Keratinocyte (primary cell): ENCODE measurements at regions not wholly inside any gene's neighbourhood (a gene's known extent, or its start where the extent isn't known, plus 50 kb on each side); places are given as distances from the start of the nearest gene placed in this dataset.

Experiments used
- DNase-seq: peaks from one replicate; pipeline ENCODE4 v3.0.0-alpha.2; 2011; ENCODE audit warnings: low read depth, missing footprints, low spot score
- FAIRE-seq: peaks from 2 replicates; lab custom pipeline; 2011; peaks lifted over from hg19 to GRCh38; lab: Jason Lieb, UNC
- H2AFZ ChIP-seq: 2 replicates; pipeline ENCODE4 v1.6.0; 2012; ENCODE audit warnings: low read length, control low read depth, inconsistent platforms; ENCODE audit not compliant: control insufficient read depth
- H3K27ac ChIP-seq: 2 replicates; pipeline ENCODE4 v1.5.1; 2011; ENCODE audit warnings: low read length; ENCODE audit not compliant: control insufficient read depth, insufficient read depth
- H3K27me3 ChIP-seq: 3 replicates; pipeline ENCODE4 v1.6.0; 2011; ENCODE audit warnings: low read length; ENCODE audit not compliant: control insufficient read depth, insufficient read depth; ENCODE audit errors: extremely low read depth
- H3K36me3 ChIP-seq, 2 experiments: 2 replicates in 1 of 2; 3 replicates in 1 of 2; pipeline ENCODE4 v1.5.1; 2011; ENCODE audit warnings: low read length in 2 of 2, mild to moderate bottlenecking in 1 of 2; ENCODE audit not compliant: control insufficient read depth in 2 of 2, insufficient read depth in 2 of 2; ENCODE audit errors: extremely low read depth in 1 of 2
- H3K4me1 ChIP-seq: 3 replicates; pipeline ENCODE4 v1.5.1; 2011; ENCODE audit warnings: low read length; ENCODE audit not compliant: control insufficient read depth, insufficient read depth; ENCODE audit errors: extremely low read depth
- H3K4me2 ChIP-seq: 3 replicates; pipeline ENCODE4 v1.6.0; 2011; ENCODE audit warnings: low read depth, low read length; ENCODE audit not compliant: control insufficient read depth, insufficient read depth; ENCODE audit errors: extremely low read depth
- H3K4me3 ChIP-seq, 3 experiments: fragments of 200-600 bp in 1 of 3; sonication (generic) in 1 of 3; 2 replicates in 2 of 3; 3 replicates in 1 of 3; pipeline ENCODE4 v1.5.1; 2011 to 2016; ENCODE audit warnings: low read length in 3 of 3, mild to moderate bottlenecking in 3 of 3, control low read depth in 2 of 3, inconsistent platforms in 1 of 3, low read depth in 1 of 3, mixed read lengths in 1 of 3, mixed run types in 1 of 3, moderate library complexity in 1 of 3; ENCODE audit not compliant: control insufficient read depth in 2 of 3, insufficient read depth in 2 of 3; ENCODE audit errors: extremely low read depth in 1 of 3
- H3K79me2 ChIP-seq: 2 replicates; pipeline ENCODE4 v1.6.0; 2012; ENCODE audit warnings: low read length; ENCODE audit not compliant: control insufficient read depth, insufficient read depth
- H3K9ac ChIP-seq: 3 replicates; pipeline ENCODE4 v1.6.0; 2011; ENCODE audit warnings: low read length; ENCODE audit not compliant: control insufficient read depth, insufficient read depth; ENCODE audit errors: extremely low read depth
- H3K9me1 ChIP-seq: 3 replicates; pipeline ENCODE4 v1.6.0; 2011; ENCODE audit warnings: low read length; ENCODE audit not compliant: control insufficient read depth, insufficient read depth; ENCODE audit errors: extremely low read depth
- H3K9me3 ChIP-seq: 2 replicates; pipeline ENCODE4 v1.5.1; 2012; ENCODE audit warnings: low read depth, low read length; ENCODE audit not compliant: control insufficient read depth
- H4K20me1 ChIP-seq: 3 replicates; pipeline ENCODE4 v1.6.0; 2011; ENCODE audit warnings: low read length; ENCODE audit not compliant: control insufficient read depth, insufficient read depth; ENCODE audit errors: extremely low read depth
- EZH2 ChIP-seq: IDR thresholded peaks from one replicate; pipeline ENCODE4 v1.6.1; 2012; ENCODE audit warnings: inconsistent platforms, mild to moderate bottlenecking, low read length, moderate library complexity
- dilution Hi-C: fragments of 300-500 bp; cut with MboI; formaldehyde crosslinking; loops from one replicate; pipeline ENCODE4 v1.7.0; 2020; ENCODE audit warnings: low sequenced_read_pairs; ENCODE audit not compliant: extremely low pct_ligation_motif_present
- TF ChIP-seq, protein P1 (sequence below), 3 experiments: IDR thresholded peaks in 1 of 3; conservative IDR thresholded peaks in 1 of 3; optimal IDR thresholded peaks in 1 of 3; 2 replicates in 2 of 3; 3 replicates in 1 of 3; pipeline versions ENCODE3 to v1.5.1; 2011; ENCODE audit warnings: low read length in 3 of 3, mild to moderate bottlenecking in 3 of 3, moderate library complexity in 2 of 3, control low read depth in 1 of 3, inconsistent platforms in 1 of 3; ENCODE audit not compliant: insufficient read depth in 2 of 3; ENCODE audit errors: extremely low read depth in 1 of 3

DNA sequence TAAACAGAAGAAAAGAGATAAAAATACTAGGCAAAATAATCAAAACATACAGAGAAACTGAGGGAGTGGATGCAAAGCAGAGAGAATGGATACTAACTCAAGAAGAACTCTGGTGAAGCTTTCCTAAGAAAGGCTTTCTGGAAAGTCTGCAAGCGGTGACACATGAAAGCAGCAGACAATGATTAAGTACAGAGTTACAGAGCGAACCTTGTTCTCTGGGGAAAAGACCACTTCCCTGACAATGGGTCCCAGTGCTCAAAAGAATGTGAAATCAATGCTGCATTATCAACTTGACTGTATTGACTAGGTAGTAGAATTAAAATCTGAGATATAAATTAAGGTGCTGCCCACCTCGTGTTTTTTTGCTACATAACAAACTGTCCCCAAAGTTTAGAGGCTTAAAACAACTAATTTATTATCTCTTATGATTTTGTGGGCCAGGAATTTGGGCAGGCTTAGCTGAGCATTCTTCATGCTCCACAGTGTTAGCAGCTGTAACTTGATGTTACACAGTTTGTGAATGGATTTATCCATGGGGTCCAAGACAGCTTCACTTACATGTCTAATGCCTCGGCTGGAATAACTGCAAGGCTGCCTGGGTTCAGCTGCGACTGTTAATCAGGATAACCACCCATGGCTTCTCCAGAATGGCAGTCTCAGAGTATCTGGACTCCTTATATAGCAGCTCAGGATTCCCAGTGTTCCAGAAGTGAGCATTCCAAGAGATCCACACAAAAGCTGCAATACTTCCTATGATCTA, 106.9 kb upstream of the INPP4B start:
- FAIRE-seq (no peak), DNase-seq (no peak)
- Histone ChIP-seq H4K20me1 (no peaks in the 10 kb centered on the region), H2AFZ (no peak overlapping the region), H3K36me3 (no peaks in the 10 kb centered on the region), H3K9me1 (no peaks in the 10 kb centered on the region), H3K4me3 (no peak overlapping the region), H3K79me2 (no peaks in the 10 kb centered on the region), H3K9me3 (no peaks in the 10 kb centered on the region), H3K27me3 (no peaks in the 10 kb centered on the region), H3K9ac (no peak overlapping the region), H3K4me2 (no peak overlapping the region), H3K27ac (no peak overlapping the region), H3K4me1 (no peaks in the 10 kb centered on the region)
- no peak for TF ChIP-seq EZH2
- TF ChIP-seq, protein P1, sequence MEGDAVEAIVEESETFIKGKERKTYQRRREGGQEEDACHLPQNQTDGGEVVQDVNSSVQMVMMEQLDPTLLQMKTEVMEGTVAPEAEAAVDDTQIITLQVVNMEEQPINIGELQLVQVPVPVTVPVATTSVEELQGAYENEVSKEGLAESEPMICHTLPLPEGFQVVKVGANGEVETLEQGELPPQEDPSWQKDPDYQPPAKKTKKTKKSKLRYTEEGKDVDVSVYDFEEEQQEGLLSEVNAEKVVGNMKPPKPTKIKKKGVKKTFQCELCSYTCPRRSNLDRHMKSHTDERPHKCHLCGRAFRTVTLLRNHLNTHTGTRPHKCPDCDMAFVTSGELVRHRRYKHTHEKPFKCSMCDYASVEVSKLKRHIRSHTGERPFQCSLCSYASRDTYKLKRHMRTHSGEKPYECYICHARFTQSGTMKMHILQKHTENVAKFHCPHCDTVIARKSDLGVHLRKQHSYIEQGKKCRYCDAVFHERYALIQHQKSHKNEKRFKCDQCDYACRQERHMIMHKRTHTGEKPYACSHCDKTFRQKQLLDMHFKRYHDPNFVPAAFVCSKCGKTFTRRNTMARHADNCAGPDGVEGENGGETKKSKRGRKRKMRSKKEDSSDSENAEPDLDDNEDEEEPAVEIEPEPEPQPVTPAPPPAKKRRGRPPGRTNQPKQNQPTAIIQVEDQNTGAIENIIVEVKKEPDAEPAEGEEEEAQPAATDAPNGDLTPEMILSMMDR (optimal IDR thresholded peaks at IDR 0.05 in 1 of 3, IDR thresholded peaks at IDR 0.05 in 1 of 3, conservative IDR thresholded peaks at IDR 0.05 in 1 of 3; ENCODE audit: extremely low read depth in 1 of 3, insufficient read depth in 2 of 3, low read length in 3 of 3), result no peak
- dilution Hi-C loops, result no loop called here

DNA sequence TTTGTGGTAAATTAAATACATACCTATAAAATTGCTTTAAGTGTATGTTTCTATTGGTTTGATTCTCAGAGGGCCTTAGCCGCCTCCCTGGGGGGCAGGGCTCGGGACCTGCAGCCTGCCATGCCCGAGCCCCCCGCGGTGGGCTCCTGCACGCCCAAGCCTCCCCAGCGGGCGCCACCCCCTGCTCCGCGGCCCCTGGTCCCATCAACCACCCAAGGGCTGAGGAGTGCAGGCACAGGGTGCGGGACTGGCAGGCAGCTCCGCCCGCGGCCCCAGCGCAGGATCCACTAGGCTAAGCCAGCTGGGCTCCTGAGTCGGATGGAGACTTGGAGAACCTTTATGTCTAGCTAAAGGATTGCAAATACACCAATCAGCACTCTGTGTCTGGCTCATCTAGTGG, 108.3 kb upstream of the INPP4B start:
- H3K27ac ChIP-seq, result no peak overlapping the region
- H3K4me1 ChIP-seq, result no peaks in the 10 kb centered on the region
- H3K36me3 ChIP-seq, result no peaks in the 10 kb centered on the region
- no peak overlapping the region for H3K4me2 ChIP-seq
- H3K27me3 ChIP-seq, result no peaks in the 10 kb centered on the region
- FAIRE-seq (no peak), DNase-seq (no peak)
- no peak overlapping the region for H2AFZ ChIP-seq
- H4K20me1 ChIP-seq, result no peaks in the 10 kb centered on the region
- H3K9me3 ChIP-seq, result no peaks in the 10 kb centered on the region
- no peaks in the 10 kb centered on the region for H3K79me2 ChIP-seq
- H3K4me3 ChIP-seq, result no peak overlapping the region
- H3K9ac ChIP-seq, result no peak overlapping the region
- H3K9me1 ChIP-seq, result no peaks in the 10 kb centered on the region
- TF ChIP-seq, protein P1 (optimal IDR thresholded peaks at IDR 0.05 in 1 of 3, IDR thresholded peaks at IDR 0.05 in 1 of 3, conservative IDR thresholded peaks at IDR 0.05 in 1 of 3; ENCODE audit: extremely low read depth in 1 of 3, insufficient read depth in 2 of 3, low read length in 3 of 3), result no peak
- TF ChIP-seq EZH2, result no peak
- dilution Hi-C loops, result no loop called here
